ENCODE measurements at regions not wholly inside any gene's neighbourhood (a gene's known extent, or its start where the extent isn't known, plus 50 kb on each side); places are given as distances from the start of the nearest gene placed in this dataset.
"Not testable (repeated sequence)": the region's sequence is repeated elsewhere in the genome, so short reads cannot be mapped to it uniquely, and the experiment has no call there.

DNA sequence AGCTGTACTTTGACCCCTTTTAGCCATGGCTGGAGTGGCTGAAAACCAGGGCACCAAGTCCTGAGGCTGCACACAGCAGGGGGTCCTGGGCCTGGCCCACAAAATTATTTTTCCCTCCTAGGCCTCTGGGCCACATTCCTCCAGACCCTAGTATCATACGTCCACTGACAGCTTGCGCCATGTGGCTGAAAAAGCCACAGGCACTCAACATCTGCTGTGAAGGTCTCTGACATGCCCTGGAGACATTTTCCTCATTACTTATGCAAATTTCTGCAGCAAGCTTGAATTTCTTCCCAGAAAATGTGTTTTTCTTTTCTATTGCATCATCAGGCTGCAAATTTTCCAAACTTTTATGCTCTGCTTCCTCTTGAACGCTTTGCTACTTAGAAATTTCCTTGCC lies 239.0 kb downstream of the SQOR start:
- DNase-seq, result peak; percentile 16

GRCh38 chr15:45874566-45874965 lies 239.7 kb downstream of the SQOR start:
- H3K36me3 ChIP-seq; H3K4me1 ChIP-seq; DNase-seq; H3K4me3 ChIP-seq; H3K27me3 ChIP-seq (ENCODE audit: low read depth); intact Hi-C loops (cut with micrococcal nuclease): not testable (repeated sequence)
- peaks cover 49% of the 10 kb centered on the region for H3K9me3 ChIP-seq (replicated peaks)
- H3K27ac ChIP-seq (replicated peaks), result peak overlapping the region; percentile 33

More for the DNA sequence above, 239.0 kb downstream of the SQOR start:
- TF ChIP-seq, protein P1, sequence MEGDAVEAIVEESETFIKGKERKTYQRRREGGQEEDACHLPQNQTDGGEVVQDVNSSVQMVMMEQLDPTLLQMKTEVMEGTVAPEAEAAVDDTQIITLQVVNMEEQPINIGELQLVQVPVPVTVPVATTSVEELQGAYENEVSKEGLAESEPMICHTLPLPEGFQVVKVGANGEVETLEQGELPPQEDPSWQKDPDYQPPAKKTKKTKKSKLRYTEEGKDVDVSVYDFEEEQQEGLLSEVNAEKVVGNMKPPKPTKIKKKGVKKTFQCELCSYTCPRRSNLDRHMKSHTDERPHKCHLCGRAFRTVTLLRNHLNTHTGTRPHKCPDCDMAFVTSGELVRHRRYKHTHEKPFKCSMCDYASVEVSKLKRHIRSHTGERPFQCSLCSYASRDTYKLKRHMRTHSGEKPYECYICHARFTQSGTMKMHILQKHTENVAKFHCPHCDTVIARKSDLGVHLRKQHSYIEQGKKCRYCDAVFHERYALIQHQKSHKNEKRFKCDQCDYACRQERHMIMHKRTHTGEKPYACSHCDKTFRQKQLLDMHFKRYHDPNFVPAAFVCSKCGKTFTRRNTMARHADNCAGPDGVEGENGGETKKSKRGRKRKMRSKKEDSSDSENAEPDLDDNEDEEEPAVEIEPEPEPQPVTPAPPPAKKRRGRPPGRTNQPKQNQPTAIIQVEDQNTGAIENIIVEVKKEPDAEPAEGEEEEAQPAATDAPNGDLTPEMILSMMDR (IDR thresholded peaks at IDR 0.05; ENCODE audit: borderline replicate concordance), result no peak
- Histone ChIP-seq H3K9me3 (replicated peaks) (peaks cover 44% of the 10 kb centered on the region), H3K4me3 (no peak overlapping the region), H3K36me3 (no peaks in the 10 kb centered on the region), H3K4me1 (no peaks in the 10 kb centered on the region), H3K27ac (replicated peaks) (peak overlapping the region; percentile 36), H3K27me3 (ENCODE audit: low read depth) (no peaks in the 10 kb centered on the region)
- intact Hi-C loops (cut with micrococcal nuclease), result no loop called here

GRCh38 chr15:45884289-45884688 lies 249.5 kb downstream of the SQOR start:
- H3K4me1 ChIP-seq, result peaks cover 12% of the 10 kb centered on the region
- H3K9me3 ChIP-seq (replicated peaks), result no peaks in the 10 kb centered on the region
- DNase-seq, result no peak
- H3K27ac ChIP-seq (replicated peaks), result no peak overlapping the region
- H3K4me3 ChIP-seq, result no peak overlapping the region
- no peaks in the 10 kb centered on the region for H3K36me3 ChIP-seq
- TF ChIP-seq, protein P1 (IDR thresholded peaks at IDR 0.05; ENCODE audit: borderline replicate concordance), result no peak
- intact Hi-C loops (cut with micrococcal nuclease), result no loop called here
- no peaks in the 10 kb centered on the region for H3K27me3 ChIP-seq (ENCODE audit: low read depth)

DNA sequence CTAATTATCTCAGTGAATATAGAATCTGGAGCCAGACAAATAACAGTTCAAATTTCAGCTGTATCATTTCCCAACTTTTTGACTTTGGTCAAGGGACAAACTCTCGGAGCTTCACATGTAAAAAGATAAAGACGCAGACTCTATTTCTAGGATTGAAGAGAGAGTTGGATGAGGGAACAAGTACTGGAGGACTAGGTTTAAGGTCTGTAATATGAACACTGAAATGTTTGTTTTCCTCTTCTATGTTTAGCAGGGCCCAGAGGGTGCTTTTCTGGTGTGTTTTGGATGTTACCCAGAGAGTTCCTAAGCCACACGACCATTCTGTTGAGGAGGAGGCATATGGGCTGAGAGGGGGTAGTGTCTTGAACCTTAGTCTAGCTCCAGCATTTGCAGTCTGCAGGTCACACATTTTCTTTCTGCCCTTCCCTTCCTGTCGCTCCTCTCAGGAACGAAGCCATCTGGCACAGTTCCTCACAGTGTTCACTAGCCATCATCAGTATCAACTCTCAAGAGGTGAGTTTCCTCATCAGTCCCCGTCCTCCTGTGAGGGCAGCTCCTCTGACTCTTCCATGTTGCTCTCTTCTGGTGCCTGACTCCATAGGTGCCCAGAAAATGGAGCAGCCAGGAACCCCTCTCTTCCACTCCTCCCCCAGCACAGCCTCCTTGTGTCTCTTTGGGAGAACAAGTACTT lies 250.1 kb downstream of the SQOR start:
- Histone ChIP-seq H3K27ac (replicated peaks) (no peak overlapping the region), H3K27me3 (ENCODE audit: low read depth) (no peaks in the 10 kb centered on the region), H3K36me3 (no peaks in the 10 kb centered on the region), H3K9me3 (replicated peaks) (no peaks in the 10 kb centered on the region), H3K4me3 (no peak overlapping the region), H3K4me1 (peaks cover 12% of the 10 kb centered on the region)
- intact Hi-C loops (cut with micrococcal nuclease), result no loop called here
- TF ChIP-seq, protein P1 (IDR thresholded peaks at IDR 0.05; ENCODE audit: borderline replicate concordance), result no peak
- no peak for DNase-seq

GRCh38 chr15:45885801-45886200 lies 251.0 kb downstream of the SQOR start:
- DNase-seq, result no peak
- intact Hi-C loops (cut with micrococcal nuclease), result no loop called here
- no peak overlapping the region for H3K4me3 ChIP-seq

DNA sequence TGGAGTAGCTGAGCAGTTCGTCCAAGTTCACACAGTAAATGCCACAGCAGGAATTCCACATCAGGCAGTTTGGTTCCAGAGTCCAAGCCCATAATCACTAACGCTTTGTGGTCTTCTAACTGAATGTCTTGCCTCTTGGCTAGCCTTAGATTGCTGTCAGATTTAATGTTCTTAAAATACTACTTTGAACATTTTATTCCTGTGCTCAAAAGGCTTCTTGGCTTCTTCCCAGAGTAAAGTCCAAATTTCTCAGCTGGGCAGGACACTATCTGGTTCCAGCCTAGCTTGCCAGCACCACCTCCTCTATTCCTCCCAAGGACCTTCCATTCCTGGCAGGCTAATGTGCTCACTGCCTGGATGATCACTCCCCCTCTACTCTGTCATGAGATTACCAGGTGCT lies 256.9 kb downstream of the SQOR start:
- intact Hi-C loops (cut with micrococcal nuclease), result no loop called here
- Histone ChIP-seq H3K36me3 (no peaks in the 10 kb centered on the region), H3K4me1 (peaks cover 13% of the 10 kb centered on the region), H3K9me3 (replicated peaks) (no peaks in the 10 kb centered on the region), H3K27ac (replicated peaks) (peak overlapping the region; percentile 18), H3K27me3 (ENCODE audit: low read depth) (no peaks in the 10 kb centered on the region), H3K4me3 (no peak overlapping the region)
- peak; percentile 18 for DNase-seq
- TF ChIP-seq, protein P1 (IDR thresholded peaks at IDR 0.05; ENCODE audit: borderline replicate concordance), result no peak

More at GRCh38 chr15:45885801-45886200, 251.0 kb downstream of the SQOR start:
- peaks cover 12% of the 10 kb centered on the region for H3K4me1 ChIP-seq
- no peaks in the 10 kb centered on the region for H3K36me3 ChIP-seq
- TF ChIP-seq, protein P1 (IDR thresholded peaks at IDR 0.05; ENCODE audit: borderline replicate concordance), result no peak
- H3K9me3 ChIP-seq (replicated peaks), result no peaks in the 10 kb centered on the region
- no peaks in the 10 kb centered on the region for H3K27me3 ChIP-seq (ENCODE audit: low read depth)
- no peak overlapping the region for H3K27ac ChIP-seq (replicated peaks)
